ENCODE measurements at regions not wholly inside any gene's neighbourhood (a gene's known extent, or its start where the extent isn't known, plus 50 kb on each side); places are given as distances from the start of the nearest gene placed in this dataset.

- H3K4me3 ChIP-seq (ENCODE audit: low read length), result no peak overlapping the region
- no peak for DNase-seq (ENCODE audit: low read depth)
- TF ChIP-seq, protein P1, sequence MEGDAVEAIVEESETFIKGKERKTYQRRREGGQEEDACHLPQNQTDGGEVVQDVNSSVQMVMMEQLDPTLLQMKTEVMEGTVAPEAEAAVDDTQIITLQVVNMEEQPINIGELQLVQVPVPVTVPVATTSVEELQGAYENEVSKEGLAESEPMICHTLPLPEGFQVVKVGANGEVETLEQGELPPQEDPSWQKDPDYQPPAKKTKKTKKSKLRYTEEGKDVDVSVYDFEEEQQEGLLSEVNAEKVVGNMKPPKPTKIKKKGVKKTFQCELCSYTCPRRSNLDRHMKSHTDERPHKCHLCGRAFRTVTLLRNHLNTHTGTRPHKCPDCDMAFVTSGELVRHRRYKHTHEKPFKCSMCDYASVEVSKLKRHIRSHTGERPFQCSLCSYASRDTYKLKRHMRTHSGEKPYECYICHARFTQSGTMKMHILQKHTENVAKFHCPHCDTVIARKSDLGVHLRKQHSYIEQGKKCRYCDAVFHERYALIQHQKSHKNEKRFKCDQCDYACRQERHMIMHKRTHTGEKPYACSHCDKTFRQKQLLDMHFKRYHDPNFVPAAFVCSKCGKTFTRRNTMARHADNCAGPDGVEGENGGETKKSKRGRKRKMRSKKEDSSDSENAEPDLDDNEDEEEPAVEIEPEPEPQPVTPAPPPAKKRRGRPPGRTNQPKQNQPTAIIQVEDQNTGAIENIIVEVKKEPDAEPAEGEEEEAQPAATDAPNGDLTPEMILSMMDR (IDR thresholded peaks at IDR 0.05; ENCODE audit: insufficient read depth, low read depth, low read length, missing control alignments), result no peak
Measured at GRCh38 chr5:173671121-173671949, 54.9 kb upstream of the BOD1 start.

GRCh38 chr5:173672166-173672565, 55.7 kb upstream of the BOD1 start:
- no peak for DNase-seq (ENCODE audit: low read depth)
- TF ChIP-seq, protein P1 (IDR thresholded peaks at IDR 0.05; ENCODE audit: insufficient read depth, low read depth, low read length, missing control alignments), result no peak
- no peak overlapping the region for H3K4me3 ChIP-seq (ENCODE audit: low read length)

DNA sequence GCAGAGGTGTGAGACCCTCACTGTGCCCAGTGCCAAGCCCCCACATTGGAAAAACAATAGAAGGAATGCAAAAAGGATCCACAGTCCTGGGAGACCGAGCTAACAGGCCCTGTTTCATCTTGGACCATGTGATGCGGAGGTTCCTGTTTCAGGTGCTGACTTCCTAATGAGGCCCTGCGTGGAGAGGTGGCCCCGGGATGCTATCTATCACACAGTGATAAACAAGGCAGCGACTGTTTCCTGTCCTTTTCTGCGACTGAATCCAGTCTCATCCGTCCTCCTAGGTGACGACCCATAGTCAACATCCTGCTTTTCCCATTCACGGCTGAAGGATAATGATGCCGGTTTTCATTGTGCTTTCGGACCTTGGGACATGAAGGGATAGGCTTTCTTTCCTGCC, 56.4 kb upstream of the BOD1 start:
- DNase-seq (ENCODE audit: low read depth), result no peak
- TF ChIP-seq, protein P1 (IDR thresholded peaks at IDR 0.05; ENCODE audit: insufficient read depth, low read depth, low read length, missing control alignments), result no peak
- no peak overlapping the region for H3K4me3 ChIP-seq (ENCODE audit: low read length)

- no peak for DNase-seq (ENCODE audit: low read depth)
- TF ChIP-seq, protein P1 (IDR thresholded peaks at IDR 0.05; ENCODE audit: insufficient read depth, low read depth, low read length, missing control alignments), result no peak
- no peak overlapping the region for H3K4me3 ChIP-seq (ENCODE audit: low read length)
Measured at GRCh38 chr5:173673295-173674101, 57.0 kb upstream of the BOD1 start.

- DNase-seq (ENCODE audit: low read depth), result no peak
- TF ChIP-seq, protein P1 (IDR thresholded peaks at IDR 0.05; ENCODE audit: insufficient read depth, low read depth, low read length, missing control alignments), result no peak
- H3K4me3 ChIP-seq (ENCODE audit: low read length), result no peak overlapping the region
Measured at GRCh38 chr5:173675287-173675996, 59.0 kb upstream of the BOD1 start.

DNA sequence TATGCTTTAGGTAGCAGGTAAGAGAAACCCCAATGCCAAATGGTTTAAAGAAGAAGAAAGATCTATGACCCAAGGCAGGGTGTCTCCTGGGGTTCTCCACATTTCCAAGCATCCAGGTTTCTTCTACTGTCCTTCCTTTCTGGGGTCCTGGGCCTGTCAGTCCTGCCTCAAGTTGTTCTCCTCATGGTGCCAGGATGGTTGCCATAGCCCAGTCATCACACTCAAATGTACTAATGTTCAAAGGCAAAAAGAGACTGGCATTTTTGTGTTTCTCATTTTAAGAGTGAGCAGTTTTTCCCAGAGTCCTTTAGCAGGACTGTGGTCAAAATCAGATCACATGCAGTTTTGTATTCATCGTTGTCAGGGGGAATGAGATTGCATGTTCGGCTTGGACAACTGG, 59.9 kb upstream of the BOD1 start:
- no peak for DNase-seq (ENCODE audit: low read depth)
- TF ChIP-seq, protein P1 (IDR thresholded peaks at IDR 0.05; ENCODE audit: insufficient read depth, low read depth, low read length, missing control alignments), result no peak

More for the DNA sequence above, 59.9 kb upstream of the BOD1 start:
- H3K4me3 ChIP-seq (ENCODE audit: low read length), result no peak overlapping the region

All from epithelial cell of esophagus (primary cell).